ENCODE measurements at regions not wholly inside any gene's neighbourhood (a gene's known extent, or its start where the extent isn't known, plus 50 kb on each side); places are given as distances from the start of the nearest gene placed in this dataset.

- H3K9me2 ChIP-seq (ENCODE audit: insufficient read depth): no peaks in the 10 kb centered on the region; the same call in 1 of the 2 replicates
- Mint-ChIP-seq H3K27ac (no peak overlapping the region), H3K36me3 (ENCODE audit: low read depth) (no peaks in the 10 kb centered on the region), H3K4me3 (no peak overlapping the region), H3K9me3 (no peaks in the 10 kb centered on the region), H3K4me1 (no peaks in the 10 kb centered on the region), H3K27me3 (ENCODE audit: insufficient read depth, low read depth, poor library complexity) (no peaks in the 10 kb centered on the region)
- no peaks in the 10 kb centered on the region for H3K36me3 ChIP-seq (ENCODE audit: insufficient read depth)
- H3K4me3 ChIP-seq: no peak overlapping the region
- no peak overlapping the region for H3K27ac ChIP-seq (ENCODE audit: low read depth)
- ATAC-seq: no peak
- H3K27me3 ChIP-seq (ENCODE audit: insufficient read depth): no peaks in the 10 kb centered on the region
- no peaks in the 10 kb centered on the region for H3F3A ChIP-seq (replicated peaks; ENCODE audit: low read depth)
- H3K4me1 ChIP-seq (ENCODE audit: insufficient read depth): no peaks in the 10 kb centered on the region
- no peak overlapping the region for H3K4me2 ChIP-seq
- H2AFZ ChIP-seq: no peak overlapping the region
- TF ChIP-seq ZNF331 (CRISPR knock-in tag; IDR thresholded peaks at IDR 0.05; ENCODE audit: low read depth): no peak
- TF ChIP-seq EZH2 (IDR thresholded peaks at IDR 0.05; ENCODE audit: low read depth, unreplicated experiment): no peak
- no peak for TF ChIP-seq ZNF114 (CRISPR knock-in tag; IDR thresholded peaks at IDR 0.05)
- TF ChIP-seq ETS1 (IDR thresholded peaks at IDR 0.05): no peak
- no peak for TF ChIP-seq POLR2AphosphoS5 (IDR thresholded peaks at IDR 0.05; ENCODE audit: low read depth)
- TF ChIP-seq EZH2phosphoT487 (IDR thresholded peaks at IDR 0.05; ENCODE audit: unreplicated experiment): no peak
- TF ChIP-seq JUNB (IDR thresholded peaks at IDR 0.05; ENCODE audit: unreplicated experiment): no peak
- TF ChIP-seq STAT1 (IDR thresholded peaks at IDR 0.05; ENCODE audit: unreplicated experiment): no peak
- TF ChIP-seq NANOG (IDR thresholded peaks at IDR 0.05; ENCODE audit: borderline replicate concordance): no peak
- no peak for TF ChIP-seq CREB1 (CRISPR knock-in tag; IDR thresholded peaks at IDR 0.05; ENCODE audit: low read depth)
- TF ChIP-seq REST (IDR thresholded peaks at IDR 0.05; ENCODE audit: unreplicated experiment): no peak
- no peak for TF ChIP-seq CTCF (conservative IDR thresholded peaks at IDR 0.05; ENCODE audit: low read depth in 2 of 2)
- H3K79me2 ChIP-seq (replicated peaks; ENCODE audit: insufficient read depth): no peaks in the 10 kb centered on the region
- H4K20me1 ChIP-seq (replicated peaks; ENCODE audit: insufficient read depth): no peaks in the 10 kb centered on the region
- no peak for DNase-seq (ENCODE audit: low spot score)
Observed at GRCh38 chr7:46696741-46697140, 775.7 kb upstream of the IGFBP3 start.
